Daoy (cell line): ENCODE measurements at regions not wholly inside any gene's neighbourhood (a gene's known extent, or its start where the extent isn't known, plus 50 kb on each side); places are given as distances from the start of the nearest gene placed in this dataset.
"Not testable (repeated sequence)": the region's sequence is repeated elsewhere in the genome, so short reads cannot be mapped to it uniquely, and the experiment has no call there.

Experiments used
- DNase-seq: peaks from one replicate; pipeline ENCODE4 v3.0.0-alpha.2; 2015; ENCODE audit warnings: low read depth

DNA sequence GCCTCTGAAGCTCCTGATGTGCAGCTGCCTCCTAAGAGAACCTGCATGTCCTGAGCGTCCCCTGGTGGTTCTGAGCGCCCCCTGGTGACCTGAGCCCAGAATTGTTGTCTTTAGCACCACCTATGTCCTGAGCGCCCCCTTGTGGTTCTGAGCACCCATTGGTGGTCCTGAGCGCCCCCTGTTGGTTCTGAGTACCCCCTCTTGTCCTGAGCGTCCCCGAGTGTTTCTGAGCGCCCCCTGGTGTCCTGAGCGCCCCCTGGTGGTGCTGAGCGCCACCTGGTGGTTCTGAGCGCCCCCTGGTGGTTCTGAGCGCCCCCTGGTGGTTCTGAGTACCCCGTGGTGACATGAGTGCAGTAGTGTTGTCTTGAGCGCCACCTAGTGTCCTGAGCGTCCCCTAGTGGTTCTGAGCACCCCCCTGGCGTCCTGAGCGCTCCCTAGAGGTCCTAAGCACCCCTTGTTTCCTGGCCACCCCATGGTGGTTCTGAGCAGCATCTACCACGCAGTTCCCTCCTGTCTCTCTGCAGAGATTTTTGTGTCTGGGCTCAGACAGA lies 782.5 kb downstream of the TMEM121 start:
- DNase-seq = peak; percentile 40

DNA sequence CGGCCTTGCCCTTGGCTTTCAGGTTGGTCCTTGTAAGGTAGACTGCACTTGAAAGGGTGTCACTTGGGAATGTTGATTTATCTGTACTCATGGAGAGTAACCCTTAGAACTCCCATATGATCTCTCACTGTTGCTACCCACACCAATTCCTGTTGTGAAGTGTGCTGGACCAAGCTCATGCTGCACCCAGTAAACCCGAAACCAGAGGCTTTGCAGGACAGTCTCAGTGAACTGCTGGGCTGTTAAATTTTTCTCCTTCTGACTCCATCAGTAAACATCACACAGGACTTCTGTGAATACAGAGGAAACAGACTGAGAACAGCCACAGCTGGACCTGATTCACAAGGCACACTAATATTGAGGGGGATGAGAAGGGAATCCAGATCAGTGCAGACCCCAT lies 783.0 kb downstream of the TMEM121 start:
- no peak for DNase-seq

DNA sequence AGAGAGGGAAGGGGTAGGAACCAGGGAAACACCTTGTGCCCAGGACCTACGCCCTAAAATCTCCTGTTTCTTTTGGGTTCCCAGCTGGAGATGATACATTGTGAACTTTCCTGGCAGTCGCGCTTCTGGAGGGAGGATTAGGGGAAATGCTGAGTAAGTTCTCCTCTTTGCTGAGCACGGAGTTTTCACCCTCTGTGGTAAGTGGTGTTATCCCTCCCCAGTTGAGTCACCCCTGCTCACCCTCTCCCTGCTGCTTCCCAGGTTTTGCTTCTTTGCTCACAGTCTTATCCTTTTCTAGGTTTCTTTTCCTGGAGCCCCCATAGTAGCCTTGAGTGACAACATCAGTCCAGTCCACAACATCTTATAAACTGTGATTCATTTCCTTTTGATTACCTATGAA lies 789.1 kb downstream of the TMEM121 start:
- DNase-seq = no peak

DNA sequence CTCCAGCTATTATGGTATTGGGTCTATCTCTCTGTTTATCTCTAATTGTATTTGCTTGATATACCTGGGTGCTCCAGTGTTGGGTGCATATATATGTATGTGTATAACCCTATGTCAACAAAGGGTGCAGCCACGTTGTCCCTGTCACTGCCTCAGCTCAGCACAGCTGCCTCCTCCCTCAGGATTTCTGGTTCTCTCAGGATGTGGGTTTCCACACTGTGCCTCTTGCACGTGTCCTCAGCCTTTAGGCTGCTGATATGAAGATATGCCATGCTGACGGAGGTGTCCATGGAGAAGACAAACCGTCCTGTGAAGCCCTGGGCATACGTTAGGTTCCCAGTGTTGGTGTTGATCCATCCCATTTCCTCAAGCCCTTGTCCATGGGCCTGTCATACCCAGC lies 791.2 kb downstream of the TMEM121 start:
- no peak for DNase-seq

DNA sequence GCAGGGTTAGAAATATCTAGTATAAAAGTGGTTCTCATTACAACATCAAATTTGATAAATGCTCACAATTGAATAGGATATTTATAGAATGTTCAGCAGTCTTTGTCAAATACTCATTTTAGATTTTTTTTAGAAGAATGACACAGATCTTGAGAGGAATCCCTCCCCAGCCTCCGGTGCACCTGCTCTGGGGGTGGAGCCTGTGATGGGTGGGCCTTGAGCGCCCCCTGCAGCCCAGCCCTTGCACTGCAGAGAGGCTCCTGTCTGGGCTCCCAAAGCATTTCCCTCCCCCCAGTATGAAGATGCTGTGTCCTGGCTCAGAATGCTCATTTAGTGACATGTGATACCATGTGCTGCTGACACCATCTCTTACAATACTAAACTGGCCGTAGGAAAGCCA lies 792.3 kb downstream of the TMEM121 start:
- DNase-seq = no peak

DNA sequence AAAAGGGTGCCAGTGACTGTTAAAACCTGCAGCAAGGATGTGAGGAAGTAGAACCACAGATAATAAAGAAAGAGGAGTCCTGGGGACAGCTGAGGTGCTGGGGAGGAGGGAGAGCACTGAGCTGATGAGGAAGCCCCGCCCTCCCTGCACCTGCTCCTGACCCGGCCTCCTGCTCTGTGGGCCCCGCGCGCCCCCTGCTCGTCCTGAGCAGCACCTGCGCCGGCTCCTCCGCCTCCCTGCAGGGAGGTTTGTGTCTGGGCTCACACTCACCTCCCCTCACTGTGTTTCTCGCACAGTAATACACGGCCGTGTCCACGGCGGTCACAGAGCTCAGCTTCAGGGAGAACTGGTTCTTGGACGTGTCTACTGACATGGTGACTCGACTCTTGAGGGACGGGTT lies 797.6 kb downstream of the TMEM121 start:
- not testable (repeated sequence) for DNase-seq

DNA sequence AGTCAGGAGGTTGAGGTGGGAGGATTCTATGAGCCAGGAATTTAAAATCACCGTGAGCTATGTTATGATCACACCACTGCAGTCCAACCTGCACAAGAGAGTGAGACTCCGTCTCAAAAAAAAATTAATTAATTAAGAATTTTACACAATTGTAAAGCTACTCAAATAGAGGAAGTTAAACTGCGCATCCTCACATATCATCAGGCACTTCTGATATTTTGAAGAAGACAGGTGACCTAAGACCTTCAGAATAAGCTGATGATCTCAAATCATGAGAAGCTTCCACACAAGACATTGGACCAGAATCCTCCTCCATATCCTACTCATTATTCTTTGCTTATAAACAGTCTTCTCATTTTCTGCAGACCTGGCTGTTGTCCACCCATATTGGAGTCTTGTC lies 800.9 kb downstream of the TMEM121 start:
- DNase-seq = no peak

DNA sequence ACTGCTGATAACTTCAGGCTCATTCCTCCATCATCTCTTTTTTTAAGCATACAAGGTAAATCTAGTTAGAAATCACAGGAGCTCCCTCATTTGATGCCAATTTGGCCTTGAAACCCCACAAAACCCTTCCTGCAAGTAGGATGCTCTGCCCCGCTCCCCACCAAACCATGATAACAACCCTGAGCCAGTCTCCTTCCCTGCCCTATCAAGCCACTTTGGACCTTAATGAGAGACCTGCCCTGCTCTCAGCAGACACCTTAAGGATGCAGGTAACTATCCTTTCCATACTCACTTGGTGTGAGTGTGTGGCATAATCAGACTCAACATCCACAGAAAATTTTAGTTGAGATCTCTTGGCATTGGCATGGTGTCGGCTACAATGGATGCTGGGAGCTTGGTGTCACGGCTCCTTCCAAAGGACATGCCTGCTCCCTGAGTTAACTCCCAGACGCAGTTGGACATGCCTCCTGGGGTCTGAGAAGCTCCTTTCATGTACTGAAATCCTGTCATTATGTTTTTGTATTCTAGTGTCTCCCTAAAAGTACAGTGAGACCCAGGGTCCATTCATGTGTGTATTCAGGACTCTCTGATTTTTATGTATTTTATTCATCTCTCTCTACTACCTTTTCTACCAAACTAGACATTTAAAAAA lies 801.4 kb downstream of the TMEM121 start:
- DNase-seq = not testable (repeated sequence)

DNA sequence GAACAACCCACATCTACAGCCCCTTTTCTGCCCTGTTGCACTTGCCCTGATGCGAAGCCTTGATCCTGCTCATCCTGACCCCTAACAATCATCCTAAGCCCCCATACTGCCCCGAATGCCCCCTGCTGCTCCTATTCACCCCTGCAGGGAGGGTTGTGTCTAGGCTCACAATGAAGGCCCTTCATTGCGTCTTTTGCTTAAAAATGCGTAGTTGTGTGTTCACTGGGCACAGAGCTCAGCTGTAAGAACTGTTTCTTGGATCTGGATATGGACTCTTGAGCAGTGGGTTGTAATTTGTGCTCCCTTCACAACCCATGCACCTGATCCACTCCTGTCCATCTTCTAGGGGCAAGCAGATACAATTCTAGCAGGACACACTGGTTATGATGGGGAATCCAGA lies 802.9 kb downstream of the TMEM121 start:
- not testable (repeated sequence) for DNase-seq

DNA sequence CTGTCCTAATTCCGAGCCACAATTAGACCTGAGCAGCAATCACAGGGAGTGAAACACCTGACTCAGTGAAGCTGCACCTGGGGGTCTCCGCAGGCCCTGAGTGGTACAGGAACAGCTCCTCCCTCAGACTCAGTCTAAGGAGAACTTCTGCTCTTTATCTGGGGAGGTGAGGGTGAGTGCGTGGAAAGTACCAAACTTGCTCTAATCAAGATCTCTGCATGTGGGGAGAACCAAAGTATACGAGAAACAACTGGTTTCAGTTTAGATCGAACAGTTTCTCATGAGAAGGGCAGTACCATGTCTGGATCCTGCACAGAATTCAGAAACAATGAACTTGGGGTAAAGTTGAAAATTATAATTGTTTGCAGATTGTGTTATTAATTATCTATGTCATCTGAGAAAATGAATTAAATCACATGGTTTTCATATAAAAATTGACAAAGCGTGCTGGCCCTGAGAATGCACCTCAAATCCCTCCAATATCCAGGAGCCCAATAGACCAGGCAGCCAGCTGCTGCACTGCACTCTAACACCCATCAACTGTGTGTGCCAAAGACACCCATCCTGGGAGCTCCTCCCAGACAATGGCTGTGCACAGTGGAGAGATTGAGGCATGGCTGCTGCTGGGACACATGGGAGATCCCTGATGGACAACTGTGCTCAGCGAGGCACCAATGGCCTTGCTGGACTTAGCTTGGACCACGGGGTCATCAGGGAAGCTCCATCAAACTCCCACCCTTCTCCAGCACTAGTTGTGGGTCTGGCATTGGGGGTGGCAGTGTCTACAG lies 803.8 kb downstream of the TMEM121 start:
- not testable (repeated sequence) for DNase-seq

DNA sequence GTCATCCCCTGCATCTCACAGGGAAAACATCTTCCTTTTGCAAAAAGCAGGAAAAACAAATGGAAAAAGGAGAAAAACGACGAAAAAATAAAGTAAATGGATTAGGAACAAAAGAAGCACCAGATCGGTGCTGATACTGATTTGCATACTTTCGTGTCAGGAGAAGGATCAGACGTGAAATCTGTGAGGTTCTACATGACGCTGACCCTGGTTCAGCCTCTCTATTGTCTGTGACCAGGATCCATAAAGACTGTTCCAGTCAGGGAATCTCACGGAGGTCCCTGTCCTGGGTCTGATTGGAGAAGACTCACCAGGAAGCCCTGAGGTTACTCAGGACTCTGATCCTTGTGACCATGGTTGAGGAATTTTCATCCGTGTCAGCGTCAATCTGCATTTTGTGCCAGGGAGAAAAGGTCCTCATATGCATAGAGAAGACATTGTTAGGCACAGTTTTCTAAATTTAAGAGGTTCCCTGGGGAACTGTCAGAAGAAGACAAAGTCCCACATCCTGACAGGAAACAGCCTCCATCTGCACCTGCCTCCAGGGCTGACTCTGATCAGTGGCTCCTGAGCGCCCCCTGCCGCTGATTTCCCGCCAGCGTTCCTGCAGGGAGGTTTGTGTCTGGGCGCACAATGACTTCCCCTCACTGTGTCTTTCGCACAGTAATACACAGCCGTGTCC lies 808.2 kb downstream of the TMEM121 start:
- DNase-seq = peak; percentile 57

DNA sequence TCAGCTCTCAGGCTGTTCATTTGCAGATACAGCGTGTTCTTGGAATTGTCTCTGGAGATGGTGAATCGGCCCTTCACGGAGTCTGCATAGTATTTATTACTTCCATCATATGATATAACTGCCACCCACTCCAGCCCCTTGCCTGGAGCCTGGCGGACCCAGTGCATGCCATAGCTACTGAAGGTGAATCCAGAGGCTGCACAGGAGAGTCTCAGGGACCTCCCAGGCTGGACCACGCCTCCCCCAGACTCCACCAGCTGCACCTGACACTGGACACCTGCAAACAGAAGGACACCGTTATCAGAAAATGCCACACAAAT lies 808.7 kb downstream of the TMEM121 start:
- not testable (repeated sequence) for DNase-seq

DNA sequence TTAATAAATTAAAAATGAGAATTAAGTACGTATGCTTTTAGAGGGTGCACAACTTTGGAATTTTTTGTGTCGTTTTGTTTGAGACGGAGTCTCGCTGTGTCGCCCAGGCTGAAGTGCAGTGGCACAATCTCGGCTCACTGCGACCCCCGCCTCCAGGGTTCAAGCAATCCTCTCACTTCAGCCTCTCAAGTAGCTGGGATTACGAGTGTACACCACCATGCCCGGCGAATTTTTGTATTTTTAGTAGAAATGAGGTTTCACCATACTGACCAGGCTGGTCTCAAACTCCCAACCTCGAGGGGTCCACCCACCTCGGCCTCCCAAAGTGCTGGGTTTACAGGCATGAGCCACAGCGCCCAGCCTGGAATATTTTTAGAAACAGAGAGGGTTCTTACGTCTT lies 812.4 kb downstream of the TMEM121 start:
- DNase-seq = not testable (repeated sequence)

DNA sequence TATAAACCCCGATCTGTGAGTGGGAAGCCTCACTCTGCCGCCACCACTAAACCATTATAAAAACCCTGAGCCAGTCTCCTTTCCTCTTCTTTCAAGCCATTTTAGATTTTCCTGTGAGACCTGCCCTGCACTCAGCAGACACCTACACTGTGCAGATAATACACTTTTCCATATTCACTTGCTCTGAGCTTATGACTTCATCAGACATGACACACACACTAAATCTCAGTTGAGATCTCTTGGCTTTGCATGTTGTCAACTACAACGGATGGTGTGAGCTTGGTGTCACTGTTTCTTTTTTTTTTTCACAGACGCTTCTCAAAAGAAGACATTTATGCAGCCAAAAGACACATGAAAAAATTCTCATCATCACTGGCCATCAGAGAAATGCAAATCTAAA lies 814.3 kb downstream of the TMEM121 start:
- not testable (repeated sequence) for DNase-seq

DNA sequence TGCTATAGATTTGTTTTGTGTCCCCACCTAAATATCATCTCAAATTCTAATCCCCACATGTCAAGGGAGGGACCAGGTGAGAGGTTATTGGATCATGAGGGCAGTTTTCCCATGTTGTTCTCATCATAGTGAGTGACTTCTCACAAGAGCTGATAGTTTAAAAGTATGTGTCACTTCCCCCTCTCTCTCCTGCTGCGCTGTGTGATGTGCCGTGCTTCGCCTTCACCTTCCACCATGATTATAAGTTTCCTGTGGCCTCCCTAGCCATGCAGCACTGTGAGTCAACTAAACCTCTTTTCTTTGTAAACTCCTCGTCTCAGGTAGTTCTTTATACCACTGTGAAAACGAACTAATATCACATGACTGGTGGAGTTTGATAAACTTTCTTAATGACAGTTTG lies 814.8 kb downstream of the TMEM121 start:
- not testable (repeated sequence) for DNase-seq

DNA sequence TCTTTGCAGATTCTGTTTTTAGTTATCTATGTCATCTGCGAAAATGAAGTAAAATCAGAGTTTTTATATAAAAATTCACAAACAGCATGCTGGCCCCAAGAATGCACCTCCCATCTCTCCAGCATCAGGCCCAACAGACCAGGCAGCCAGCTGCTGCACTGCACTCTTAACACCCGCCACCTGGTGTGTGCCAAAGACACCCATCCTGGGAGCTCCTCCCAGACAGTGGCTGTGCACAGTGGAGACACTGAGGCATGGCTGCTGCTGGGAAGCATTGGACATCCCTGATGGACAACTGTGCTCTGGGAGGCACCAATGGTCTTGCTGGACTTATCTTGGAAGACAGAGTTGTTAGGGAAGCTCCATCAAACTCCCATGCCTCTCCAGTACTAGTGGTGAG lies 817.2 kb downstream of the TMEM121 start:
- no peak for DNase-seq

DNA sequence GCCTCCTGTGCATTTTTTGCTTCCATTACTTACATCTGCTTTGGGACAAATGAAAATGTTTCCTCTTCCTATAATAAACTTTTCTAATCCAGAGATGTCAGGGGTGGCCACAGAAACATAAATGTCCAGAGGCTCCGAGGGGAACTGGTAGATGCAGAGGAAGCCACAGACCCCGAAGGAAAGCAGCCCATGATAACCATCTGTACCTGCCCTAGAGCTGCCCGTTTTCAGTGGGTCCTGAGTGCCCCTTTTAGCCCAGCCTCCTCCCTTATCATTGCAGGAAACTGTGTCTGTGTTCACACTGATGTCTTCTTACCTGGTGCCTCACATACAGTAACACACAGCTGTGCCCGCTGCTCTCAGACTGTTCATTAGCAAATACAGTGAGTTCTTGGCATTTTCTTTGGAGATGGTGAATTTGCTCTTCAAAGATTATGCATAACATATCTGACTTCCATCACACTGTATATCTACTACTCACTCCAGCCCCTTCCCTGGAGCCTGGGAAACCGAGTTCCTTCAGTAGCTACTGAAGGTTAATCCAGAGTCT lies 817.8 kb downstream of the TMEM121 start:
- not testable (repeated sequence) for DNase-seq

DNA sequence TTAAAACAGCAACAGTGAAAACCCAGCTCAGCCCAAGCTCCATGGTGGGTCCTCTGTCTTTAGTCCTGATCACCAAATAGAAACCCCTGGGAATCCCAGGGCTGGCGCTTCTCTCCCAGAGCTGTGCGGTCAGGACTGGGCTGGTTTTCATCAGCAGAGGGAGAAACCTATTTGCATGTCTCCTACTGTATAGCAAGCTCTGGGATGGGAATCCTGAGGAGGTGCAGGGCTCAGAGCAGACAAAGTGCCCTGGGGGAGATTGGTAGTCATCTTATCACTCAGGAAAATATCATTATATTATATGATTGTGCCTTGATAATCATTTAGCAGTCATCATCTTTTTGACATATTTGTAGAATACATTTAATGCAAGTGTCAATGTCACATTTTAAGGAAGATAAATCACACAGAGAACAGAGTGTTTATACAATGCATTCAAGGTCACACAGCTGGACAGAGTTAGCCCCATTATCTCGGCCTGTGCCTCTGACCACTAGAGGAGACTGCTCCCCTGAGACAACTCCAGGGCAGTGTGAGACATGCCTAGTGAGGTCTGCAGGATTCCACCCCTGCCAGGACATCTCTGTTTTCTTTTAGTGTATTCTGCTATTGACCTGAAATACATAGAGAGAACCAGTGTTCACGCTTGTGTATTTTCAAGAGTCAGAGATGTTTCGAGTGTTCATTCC lies 818.6 kb downstream of the TMEM121 start:
- not testable (repeated sequence) for DNase-seq

DNA sequence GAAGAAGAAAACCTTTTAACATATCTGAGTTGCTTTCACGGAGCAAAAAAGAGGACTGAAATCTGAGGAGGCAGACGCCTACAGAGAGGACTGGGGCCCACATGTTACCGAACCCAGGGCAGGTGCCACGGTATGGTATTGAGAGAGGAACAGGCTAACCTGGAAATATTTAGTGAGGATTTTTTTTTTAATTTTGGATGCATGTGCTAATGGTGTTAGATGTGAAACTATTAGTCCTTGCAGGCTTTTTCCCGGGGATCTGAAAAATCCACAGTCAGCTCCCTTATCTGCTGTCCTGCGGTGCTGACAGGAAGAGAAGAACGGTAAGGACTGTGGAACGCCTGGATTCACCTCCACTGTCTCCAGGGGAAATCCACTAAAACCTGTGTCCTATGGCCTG lies 819.7 kb downstream of the TMEM121 start:
- DNase-seq = no peak

DNA sequence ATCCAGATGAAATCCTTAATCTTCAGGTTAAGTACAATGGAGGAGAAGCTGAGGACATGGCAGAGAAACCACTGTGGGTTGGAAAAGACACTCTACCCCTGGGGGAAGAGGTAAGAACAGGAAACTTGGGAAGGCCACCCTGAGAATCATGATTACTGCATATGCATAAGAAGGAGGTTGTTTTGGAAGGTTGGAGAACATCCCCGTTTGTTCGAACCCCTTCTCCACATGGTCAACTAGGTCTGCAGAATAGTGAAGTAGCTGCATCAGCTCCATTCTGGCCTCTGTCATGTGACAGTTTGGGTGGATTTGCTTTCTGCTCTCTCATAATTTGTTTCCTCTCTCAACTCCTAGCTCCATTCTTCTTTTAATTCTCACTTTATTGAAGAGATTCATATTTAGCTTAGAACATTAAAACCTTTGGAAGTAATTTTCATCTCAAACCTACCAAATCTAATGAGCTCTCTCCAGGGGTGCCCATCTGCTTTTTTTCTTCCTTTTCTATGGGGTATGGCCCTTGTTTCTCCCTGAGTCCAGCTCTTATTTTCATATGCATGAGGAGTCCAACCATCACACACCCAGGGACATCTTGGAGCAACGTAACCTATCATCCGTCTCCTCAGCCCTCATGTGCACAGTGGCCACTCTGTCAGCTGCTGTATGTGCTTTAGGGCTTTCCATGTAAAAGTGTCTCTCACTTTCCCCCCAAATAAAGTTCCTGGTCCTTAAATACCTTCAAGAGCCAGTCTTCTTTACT lies 820.3 kb downstream of the TMEM121 start:
- no peak for DNase-seq

DNA sequence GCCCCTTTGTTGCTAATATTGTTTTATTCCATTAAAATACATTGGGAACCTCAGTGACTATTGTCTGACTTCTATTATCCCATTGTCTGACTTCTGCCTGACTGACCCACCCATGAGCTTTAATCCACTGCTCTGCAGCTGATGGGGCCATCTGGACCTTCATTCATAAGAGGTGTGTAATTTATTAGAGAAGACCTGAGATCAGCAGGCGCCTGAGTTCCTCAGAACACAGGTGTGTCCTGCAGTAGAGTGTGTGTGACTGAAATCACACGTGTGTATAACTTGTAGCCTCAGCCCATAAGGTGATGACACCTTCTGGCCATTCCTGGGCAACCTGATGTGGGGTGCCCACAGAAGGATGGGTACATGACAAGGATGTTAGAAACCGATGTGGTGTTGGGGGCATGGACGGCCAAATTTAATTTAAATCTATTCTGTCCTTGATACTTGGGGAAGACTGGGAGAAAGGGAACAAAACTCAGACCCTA lies 821.0 kb downstream of the TMEM121 start:
- DNase-seq = no peak
